HG02981 (cell line): ENCODE measurements at regions not wholly inside any gene's neighbourhood (a gene's known extent, or its start where the extent isn't known, plus 50 kb on each side); places are given as distances from the start of the nearest gene placed in this dataset.

Source experiments
- ATAC-seq: cut with Tn5 transposase; IDR thresholded peaks from one replicate; pipeline ENCODE4 v1.9.1; 2021; ENCODE audit warnings: mild to moderate bottlenecking, moderate library complexity; ENCODE audit not compliant: unreplicated experiment

GRCh38 chr17:14918540-14918939, 346.6 kb downstream of the PMP22 start:
- ATAC-seq, result no peak

- no peak for ATAC-seq
Measured at GRCh38 chr17:14910916-14911315, 354.2 kb downstream of the PMP22 start.

DNA sequence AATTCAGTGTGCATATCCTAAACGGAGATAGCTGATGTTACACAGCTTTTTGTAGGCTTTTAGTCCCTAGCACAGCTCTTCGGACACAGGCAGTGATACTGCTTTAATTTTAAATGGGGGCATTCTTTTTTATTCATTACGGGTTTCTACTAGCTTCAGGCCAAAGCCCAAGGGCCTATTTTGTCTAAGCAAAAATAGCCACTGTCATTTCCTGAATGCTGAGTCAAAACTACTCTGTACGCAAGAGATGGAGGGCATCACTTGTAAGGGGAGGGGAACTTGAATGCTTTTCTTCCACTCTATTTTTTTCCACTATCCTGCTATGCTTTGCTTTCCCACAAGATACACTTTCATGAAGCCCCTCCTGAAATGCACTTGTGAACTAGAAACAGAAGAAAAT, 360.7 kb downstream of the PMP22 start:
- no peak for ATAC-seq

DNA sequence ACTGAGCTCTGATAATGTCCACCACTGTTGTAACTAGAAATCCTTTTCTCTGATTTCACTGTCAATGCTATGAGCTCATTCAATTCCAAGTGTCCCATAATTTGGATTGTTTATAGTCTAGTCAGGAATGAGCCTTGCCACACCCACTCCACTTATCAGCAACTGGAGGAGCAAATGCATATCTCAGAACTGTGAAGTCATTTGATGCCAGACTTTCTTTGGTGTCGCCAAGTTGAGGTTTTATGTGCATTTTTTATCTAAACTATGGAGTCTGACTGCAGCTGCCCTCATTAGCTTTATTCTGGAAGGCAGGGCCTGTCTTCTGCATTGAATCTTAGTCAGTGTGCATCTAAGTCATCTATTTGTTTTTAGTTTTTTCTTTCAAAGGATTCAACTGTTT, 361.3 kb downstream of the PMP22 start:
- no peak for ATAC-seq

GRCh38 chr17:14902803-14903202, 362.3 kb downstream of the PMP22 start:
- no peak for ATAC-seq

DNA sequence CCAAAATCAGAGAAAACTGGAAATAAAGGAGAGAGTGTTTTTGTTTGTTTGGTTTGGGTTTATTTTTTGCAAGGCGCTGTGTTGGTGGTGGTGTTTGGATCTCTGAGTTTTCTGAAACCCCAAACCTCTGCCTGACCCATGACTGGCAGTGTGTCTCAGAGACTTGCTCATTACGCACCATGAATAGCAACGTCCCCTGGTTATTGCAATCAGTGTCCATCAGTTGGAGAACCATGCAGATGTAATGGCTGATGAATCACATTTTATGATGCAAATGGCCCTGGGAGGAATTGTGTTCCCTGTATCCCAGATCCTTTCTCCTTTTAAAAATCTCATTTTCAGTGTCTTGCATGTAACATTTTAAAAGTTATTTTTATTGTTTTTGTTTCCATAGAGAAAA, 362.8 kb downstream of the PMP22 start:
- no peak for ATAC-seq

DNA sequence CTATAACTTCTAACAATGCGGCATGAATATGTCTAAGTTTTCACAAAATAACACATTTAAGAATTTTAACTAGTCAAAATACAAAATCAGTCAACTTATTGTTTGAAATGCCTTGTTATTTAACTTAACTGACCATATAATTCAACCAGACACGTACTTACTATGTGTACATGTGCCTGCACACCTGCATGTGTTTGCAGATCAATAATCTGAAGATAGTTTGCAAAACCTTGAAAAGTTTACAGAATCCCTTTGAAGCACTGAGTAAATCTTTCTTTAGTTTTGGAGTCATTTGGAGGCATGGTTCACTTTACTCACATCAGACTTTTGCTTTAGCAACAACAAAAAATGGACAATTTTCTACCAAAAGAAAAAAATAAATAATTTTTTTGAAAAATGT, 363.8 kb downstream of the PMP22 start:
- no peak for ATAC-seq

DNA sequence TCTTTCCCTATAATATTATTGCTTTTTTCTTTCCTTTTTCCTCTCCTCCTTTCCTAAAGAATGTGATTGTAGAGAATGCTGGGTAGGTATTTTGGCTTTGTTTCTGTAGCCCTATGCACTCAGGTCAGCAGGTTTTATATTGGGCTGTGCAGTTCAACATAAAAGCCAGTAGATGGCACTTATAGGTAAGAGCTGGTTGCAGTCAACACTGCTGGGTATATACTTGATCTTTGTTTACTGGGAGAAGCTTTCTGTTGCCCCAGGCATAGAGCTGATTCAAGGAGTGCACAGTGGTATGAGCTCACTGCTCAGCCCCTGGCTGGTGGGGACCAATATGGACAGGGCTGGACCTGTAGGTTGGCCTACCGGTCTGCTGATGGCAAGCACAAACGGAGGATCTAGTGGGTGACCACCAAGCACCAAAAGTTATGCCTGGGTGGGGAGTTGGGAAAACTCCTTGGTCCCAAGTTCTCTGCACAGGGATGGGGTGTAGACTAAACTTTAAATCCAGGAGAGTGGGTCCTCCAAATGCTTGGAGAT, 378.9 kb downstream of the PMP22 start:
- no peak for ATAC-seq

- no peak for ATAC-seq
Measured at GRCh38 chr17:14882131-14882530, 383.0 kb downstream of the PMP22 start.

DNA sequence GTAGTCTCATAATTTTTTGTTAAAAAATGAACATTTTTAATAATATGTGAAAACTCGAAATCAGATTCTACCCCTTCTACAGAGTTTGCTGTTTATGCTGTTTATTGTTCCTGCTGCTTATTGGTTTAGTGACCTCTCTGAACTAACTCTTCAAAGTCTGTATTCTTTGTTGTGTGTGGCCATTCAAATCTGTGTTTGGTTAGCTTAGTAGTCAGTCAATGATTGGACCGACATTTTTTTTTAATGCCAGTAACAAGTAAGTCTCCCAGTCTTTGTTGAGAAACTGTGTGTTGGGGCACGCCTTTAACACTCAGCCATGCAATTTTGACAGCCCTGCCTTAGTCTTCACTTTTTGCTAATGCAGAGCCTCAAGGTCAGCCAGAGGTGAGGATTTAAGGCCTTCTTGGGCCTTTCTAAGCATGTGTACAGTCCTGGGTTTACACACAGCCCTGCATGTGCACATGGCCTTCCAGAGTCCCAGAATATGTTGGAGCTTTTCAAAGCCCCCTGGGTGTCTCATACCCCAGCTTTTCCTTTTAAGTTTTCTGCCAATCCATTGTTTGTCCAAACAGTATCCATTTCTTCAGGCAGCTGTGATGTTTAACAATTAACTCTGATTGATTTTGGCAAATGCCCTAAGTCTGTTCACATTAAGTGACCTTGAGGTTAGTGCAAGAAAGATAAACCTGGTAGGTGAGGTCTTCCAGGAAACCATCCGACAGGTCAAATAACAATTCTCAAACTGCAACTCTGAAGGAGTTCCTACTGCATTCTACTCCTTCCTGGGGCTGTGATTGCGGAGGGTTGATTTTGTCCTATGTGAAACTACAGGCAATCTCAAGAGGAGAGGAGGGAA, 389.3 kb downstream of the PMP22 start:
- ATAC-seq, result no peak

DNA sequence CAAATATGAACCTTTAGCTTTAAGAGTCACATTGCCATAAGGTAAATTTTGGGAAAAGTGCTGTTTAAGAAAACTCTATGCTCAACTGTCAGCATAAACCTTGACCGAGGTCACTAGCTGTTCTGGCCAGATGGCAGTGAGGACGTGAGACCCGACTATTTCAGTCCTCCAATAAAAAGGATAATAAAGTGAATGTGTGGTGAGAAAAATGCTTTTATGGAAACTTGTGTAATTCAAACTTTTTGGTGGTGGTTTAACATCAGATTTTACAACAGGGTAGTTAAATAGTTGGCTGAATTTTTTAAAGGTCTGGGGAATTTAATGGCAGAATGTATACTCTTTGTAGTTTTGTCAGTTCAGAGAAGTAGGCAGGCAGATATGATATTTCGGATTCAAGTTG, 391.1 kb downstream of the PMP22 start:
- ATAC-seq, result no peak

- ATAC-seq, result no peak
Measured at GRCh38 chr17:14873540-14873939, 391.6 kb downstream of the PMP22 start.

DNA sequence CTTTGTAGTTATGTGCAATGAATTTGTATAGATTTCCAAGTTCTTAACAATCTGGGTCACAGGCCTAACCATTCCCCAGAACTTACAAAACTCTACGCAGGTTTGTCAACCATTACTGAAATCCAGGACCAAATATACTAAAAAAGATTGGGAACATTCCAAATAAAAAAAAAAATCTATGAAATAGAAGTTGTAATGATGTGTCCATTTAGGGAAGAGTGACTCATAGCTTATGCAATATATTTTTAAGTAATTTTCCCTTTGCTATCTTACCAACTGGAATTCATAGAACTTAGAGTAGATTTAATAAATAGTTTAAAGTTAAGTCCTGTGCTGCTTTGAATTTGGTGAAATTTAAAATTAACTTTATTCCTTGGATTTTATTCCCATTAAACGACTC, 393.2 kb downstream of the PMP22 start:
- ATAC-seq, result no peak

DNA sequence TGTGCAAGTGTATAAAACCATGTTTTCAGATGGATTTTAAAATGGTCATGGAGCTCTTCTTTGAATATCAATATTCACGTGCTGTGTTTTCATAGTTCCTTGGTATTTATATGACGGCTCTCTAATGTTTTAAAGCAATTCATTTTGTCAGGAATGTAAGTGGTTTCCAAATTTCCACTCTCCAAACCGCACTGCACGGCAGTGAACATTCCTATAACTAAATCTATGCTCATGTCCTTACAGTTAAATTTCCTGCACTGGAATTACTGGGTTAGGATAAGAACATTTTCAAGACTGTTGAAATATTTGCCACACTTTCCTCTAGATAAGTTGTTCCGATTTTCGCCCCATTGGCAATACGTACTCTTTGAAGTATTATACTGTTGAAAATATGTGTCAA, 398.9 kb downstream of the PMP22 start:
- no peak for ATAC-seq

DNA sequence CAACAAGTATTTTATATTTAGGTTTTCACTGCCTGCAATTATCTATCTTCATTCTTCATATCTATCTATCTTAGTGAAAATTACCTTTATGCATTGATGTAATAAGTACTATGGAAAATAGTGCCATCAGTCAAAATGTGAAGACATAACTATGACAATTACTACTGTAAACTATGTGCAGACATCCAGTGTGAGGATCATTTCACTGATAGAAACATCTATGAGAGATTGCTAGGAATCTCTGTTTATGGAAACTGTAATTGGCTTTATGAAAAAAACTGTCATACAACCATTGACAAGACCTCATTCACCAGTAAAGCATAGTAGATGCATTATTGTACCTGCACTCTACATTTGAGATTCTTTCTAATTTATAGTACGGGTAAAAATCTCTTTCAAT, 401.0 kb downstream of the PMP22 start:
- ATAC-seq, result no peak

DNA sequence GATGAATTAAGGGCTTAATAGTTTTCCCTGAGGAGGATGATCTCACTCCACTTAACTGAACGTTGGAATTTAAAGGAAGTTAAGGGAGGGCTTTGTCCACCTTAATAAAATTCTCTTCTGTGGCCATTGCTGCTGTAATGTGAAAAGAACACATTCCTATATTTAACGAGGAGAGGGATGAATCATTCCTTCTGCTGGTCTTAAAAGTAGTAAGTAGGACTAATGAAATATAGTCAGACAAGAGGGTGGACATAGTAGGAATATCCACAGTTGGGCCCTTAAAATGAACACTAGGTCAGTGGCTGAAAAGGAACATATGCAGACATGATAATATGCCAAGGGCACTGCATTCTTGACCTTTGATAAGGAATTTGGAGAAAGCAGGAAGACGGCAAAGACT, 405.6 kb downstream of the PMP22 start:
- ATAC-seq, result no peak

DNA sequence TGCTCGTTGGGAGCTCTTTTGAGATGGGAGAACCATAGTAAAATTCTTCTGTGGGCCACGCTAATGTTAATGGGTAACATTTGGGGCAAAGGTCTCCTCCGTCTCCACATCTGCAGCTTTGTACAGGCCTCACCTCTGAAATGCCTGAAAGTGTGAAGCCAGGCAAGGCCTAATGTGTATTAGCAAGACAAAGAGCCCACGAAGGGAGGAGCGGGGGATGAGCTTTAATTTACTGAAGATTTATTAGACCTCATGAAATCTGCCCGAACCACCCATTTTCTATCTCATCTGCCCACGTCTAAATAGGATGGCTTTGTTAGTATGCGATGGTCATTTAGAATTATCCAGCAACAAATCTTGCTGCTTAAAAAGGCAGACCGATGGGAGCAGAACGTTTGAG, 408.9 kb downstream of the PMP22 start:
- no peak for ATAC-seq

DNA sequence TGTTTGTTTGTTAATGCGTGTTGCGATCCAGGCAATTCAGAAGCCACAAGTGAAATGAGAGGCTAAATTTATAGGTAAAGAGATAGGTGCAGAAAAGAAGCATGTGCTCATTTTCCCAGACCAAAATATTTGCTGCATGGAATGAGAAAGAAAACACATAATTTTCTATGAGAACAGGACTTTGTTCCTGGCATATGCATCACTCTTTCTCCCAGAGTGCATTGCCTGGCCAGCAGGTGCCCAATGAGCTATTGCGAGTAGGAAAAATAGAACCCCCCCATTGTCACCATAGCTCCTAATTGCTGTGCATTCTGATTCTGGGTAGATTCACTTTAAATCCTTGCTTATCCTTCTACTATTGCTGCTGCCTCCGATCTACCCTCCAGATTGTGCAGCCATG, 410.4 kb downstream of the PMP22 start:
- ATAC-seq, result no peak

GRCh38 chr17:14845591-14846281, 419.4 kb downstream of the PMP22 start:
- ATAC-seq, result no peak

- ATAC-seq, result no peak
Measured at GRCh38 chr17:14843086-14843795, 421.9 kb downstream of the PMP22 start.

DNA sequence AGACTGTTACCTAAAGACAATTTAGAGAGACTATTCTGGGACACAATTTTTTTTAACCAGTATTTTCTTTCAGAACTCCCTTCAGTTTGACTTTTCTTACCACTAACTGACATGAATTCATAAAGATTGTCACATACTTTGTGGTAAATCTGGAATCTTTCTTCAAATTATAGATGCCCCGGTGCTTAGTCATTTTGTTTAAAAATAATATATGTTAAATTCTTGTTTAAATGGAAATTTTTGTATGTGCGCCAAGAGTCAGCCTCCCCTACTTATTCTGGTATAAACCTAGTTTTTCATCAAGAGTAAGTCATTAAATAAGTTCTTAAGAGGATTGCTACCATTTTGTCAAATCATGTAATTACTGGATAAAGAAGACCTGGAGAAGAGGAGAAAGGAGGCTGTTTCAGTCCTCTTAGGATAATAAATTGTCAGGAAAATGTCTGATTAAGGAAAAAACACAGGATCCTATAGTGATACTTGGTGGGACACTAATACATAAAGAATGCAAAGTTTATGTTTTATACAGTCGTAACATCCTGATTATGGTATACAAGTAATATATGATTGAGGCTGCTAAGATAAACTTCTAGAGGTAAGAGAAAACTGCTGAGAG, 424.4 kb downstream of the PMP22 start:
- ATAC-seq, result no peak
